CD14-positive monocyte (primary cell): ENCODE measurements at regions not wholly inside any gene's neighbourhood (a gene's known extent, or its start where the extent isn't known, plus 50 kb on each side); places are given as distances from the start of the nearest gene placed in this dataset.

ENCODE experiments used
- DNase-seq, 3 donors: peaks; one replicate each; pipeline ENCODE4 v3.0.0-alpha.2; 2011 to 2022
- H2AFZ ChIP-seq: 2 replicates; pipeline ENCODE4 v1.6.0; 2012; ENCODE audit warnings: mild to moderate bottlenecking, low read depth, low read length, inconsistent platforms; ENCODE audit not compliant: insufficient read depth, poor library complexity, severe bottlenecking
- H3K27ac ChIP-seq, 2 donors: 1 replicate in 1 of 2; 2 replicates in 1 of 2; pipeline ENCODE4 v1.5.1; 2012 to 2013; ENCODE audit warnings: low read length in 2 of 2, control low read depth in 1 of 2, inconsistent platforms in 1 of 2, low read depth in 1 of 2, mild to moderate bottlenecking in 1 of 2
- H3K27me3 ChIP-seq, 2 donors: one replicate each; pipeline versions ENCODE4 v1.6.0 to v1.6.1; 2011 to 2013; ENCODE audit warnings: low read length in 2 of 2; ENCODE audit not compliant: control insufficient read depth in 2 of 2, insufficient read depth in 2 of 2
- H3K36me3 ChIP-seq, 2 donors: replicated peaks in 1 of 2; 1 replicate in 1 of 2; 2 replicates in 1 of 2; pipeline versions ENCODE4 v1.5.1 to v1.6.1; 2012 to 2013; ENCODE audit warnings: low read length in 2 of 2, control low read depth in 1 of 2, inconsistent platforms in 1 of 2, mild to moderate bottlenecking in 1 of 2; ENCODE audit not compliant: insufficient read depth in 2 of 2, control insufficient read depth in 1 of 2
- H3K4me1 ChIP-seq, 2 donors: 1 replicate in 1 of 2; 2 replicates in 1 of 2; pipeline versions ENCODE4 v1.5.1 to v1.6.1; 2012 to 2013; ENCODE audit warnings: low read length in 2 of 2, control low read depth in 1 of 2, inconsistent platforms in 1 of 2, mild to moderate bottlenecking in 1 of 2, moderate library complexity in 1 of 2; ENCODE audit not compliant: insufficient read depth in 2 of 2, control insufficient read depth in 1 of 2
- H3K4me2 ChIP-seq: replicated peaks from 2 replicates; pipeline ENCODE3; 2012; ENCODE audit warnings: low read length, moderate library complexity, mild to moderate bottlenecking; ENCODE audit not compliant: poor library complexity, severe bottlenecking; ENCODE audit errors: extremely low read depth
- H3K4me3 ChIP-seq, 3 experiments: fragments of 200-600 bp in 1 of 3; sonication (generic) in 1 of 3; replicated peaks in 1 of 3; 1 replicate in 2 of 3; 2 replicates in 1 of 3; pipeline ENCODE4 v1.5.1; 2011 to 2013; ENCODE audit warnings: low read length in 3 of 3, mild to moderate bottlenecking in 3 of 3, control low read depth in 2 of 3, low read depth in 2 of 3, inconsistent platforms in 1 of 3, moderate library complexity in 1 of 3
- H3K79me2 ChIP-seq: 2 replicates; pipeline ENCODE4 v1.6.0; 2012; ENCODE audit warnings: mild to moderate bottlenecking, control low read depth, inconsistent platforms, low read length, moderate library complexity; ENCODE audit not compliant: insufficient read depth
- H3K9ac ChIP-seq: 2 replicates; pipeline ENCODE4 v1.6.0; 2017; ENCODE audit warnings: low read length, mild to moderate bottlenecking; ENCODE audit not compliant: insufficient read depth, poor library complexity, severe bottlenecking
- H3K9me3 ChIP-seq, 2 donors: replicated peaks in 1 of 2; 1 replicate in 1 of 2; 2 replicates in 1 of 2; pipeline versions ENCODE4 v1.5.1 to v1.6.1; 2012 to 2013; ENCODE audit warnings: low read length in 2 of 2, control low read depth in 1 of 2; ENCODE audit not compliant: control insufficient read depth in 1 of 2, insufficient read depth in 1 of 2
- H4K20me1 ChIP-seq: 2 replicates; pipeline ENCODE4 v1.6.0; 2012; ENCODE audit warnings: mild to moderate bottlenecking, low read length, control low read depth, moderate library complexity; ENCODE audit not compliant: insufficient read depth
- H3K27ac Mint-ChIP-seq, 7 donors: one replicate each; pipeline ENCODE4 v1.8.0; 2020; ENCODE audit warnings: mild to moderate bottlenecking in 7 of 7, mixed read lengths in 7 of 7, moderate library complexity in 6 of 7, inconsistent platforms in 2 of 7
- H3K27me3 Mint-ChIP-seq, 3 donors: one replicate each; pipeline ENCODE4 v1.8.0; 2021 to 2022; ENCODE audit warnings: low read depth in 3 of 3, mild to moderate bottlenecking in 3 of 3, mixed read lengths in 3 of 3, moderate library complexity in 3 of 3, inconsistent platforms in 1 of 3
- H3K36me3 Mint-ChIP-seq, 2 donors: one replicate each; pipeline ENCODE4 v1.8.0; 2020; ENCODE audit warnings: mixed read lengths in 2 of 2, inconsistent platforms in 1 of 2, mild to moderate bottlenecking in 1 of 2
- H3K4me1 Mint-ChIP-seq: one replicate; pipeline ENCODE4 v1.8.0; 2020; ENCODE audit warnings: mild to moderate bottlenecking, mixed read lengths
- H3K4me3 Mint-ChIP-seq, 2 donors: one replicate each; pipeline ENCODE4 v1.8.0; 2020; ENCODE audit warnings: mild to moderate bottlenecking in 2 of 2, mixed read lengths in 2 of 2, moderate library complexity in 1 of 2
- H3K9me3 Mint-ChIP-seq, 7 donors: one replicate each; pipeline ENCODE4 v1.8.0; 2020 to 2022; ENCODE audit warnings: mixed read lengths in 7 of 7, mild to moderate bottlenecking in 6 of 7, moderate library complexity in 6 of 7, inconsistent platforms in 2 of 7
- WGBS: methylation state at CpG from one replicate; pipeline ENCODE4 v1.1.5; 2013; ENCODE audit warnings: missing lambda C conversion rate; ENCODE audit not compliant: insufficient coverage; 5-methylcytosine and 5-hydroxymethylcytosine counted together
- intact Hi-C, 2 donors: fragments of 100-400 bp; cut with micrococcal nuclease; formaldehyde crosslinking; loops; one replicate each; pipeline versions ENCODE4 v1.15.0 to v1.15.1; 2023
- TF ChIP-seq, protein P1 (sequence below): fragments of 200-600 bp; IDR thresholded peaks from one replicate; pipeline ENCODE4 v1.8.0; 2022; ENCODE audit warnings: antibody characterized with exemption, mild to moderate bottlenecking

DNA sequence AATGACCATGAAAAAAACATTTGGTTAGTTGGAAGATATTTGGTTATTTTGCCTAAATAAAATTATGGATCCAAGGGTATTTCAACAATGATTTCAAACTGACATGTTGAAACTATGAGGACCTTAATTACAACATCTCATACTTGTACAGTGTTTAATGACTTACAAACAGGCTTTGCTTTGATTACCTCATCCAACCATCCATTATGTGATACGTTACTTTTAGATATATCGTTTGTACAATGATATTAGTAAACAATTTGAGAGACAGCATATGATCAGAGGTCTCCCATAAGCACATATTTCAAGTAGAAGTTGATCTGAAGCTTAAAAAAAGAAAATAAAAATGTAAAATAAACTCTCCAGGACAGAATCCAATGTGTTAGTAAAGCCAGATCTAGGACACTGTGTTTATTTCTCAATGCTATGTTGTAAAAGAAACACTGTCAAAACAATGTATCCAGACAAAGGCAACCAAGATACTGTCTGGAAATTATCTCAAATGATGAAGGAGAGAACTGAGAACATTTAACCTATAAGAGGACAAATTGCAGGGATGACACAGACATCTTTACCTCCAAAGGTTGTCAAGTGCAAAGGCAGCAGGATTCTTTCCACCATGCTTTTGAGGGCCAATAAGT, 116.0 kb upstream of the TARS1 start:
- Histone ChIP-seq H3K36me3 (no peaks in the 10 kb centered on the region), H3K27ac (no peak overlapping the region), H3K27me3 (no peaks in the 10 kb centered on the region), H3K4me3 (no peak overlapping the region), H3K9ac (no peak overlapping the region), H3K79me2 (no peaks in the 10 kb centered on the region), H2AFZ (no peak overlapping the region), H4K20me1 (no peaks in the 10 kb centered on the region), H3K9me3 (no peaks in the 10 kb centered on the region), H3K4me1 (no peaks in the 10 kb centered on the region), H3K4me2 (no peak overlapping the region)
- TF ChIP-seq, protein P1, sequence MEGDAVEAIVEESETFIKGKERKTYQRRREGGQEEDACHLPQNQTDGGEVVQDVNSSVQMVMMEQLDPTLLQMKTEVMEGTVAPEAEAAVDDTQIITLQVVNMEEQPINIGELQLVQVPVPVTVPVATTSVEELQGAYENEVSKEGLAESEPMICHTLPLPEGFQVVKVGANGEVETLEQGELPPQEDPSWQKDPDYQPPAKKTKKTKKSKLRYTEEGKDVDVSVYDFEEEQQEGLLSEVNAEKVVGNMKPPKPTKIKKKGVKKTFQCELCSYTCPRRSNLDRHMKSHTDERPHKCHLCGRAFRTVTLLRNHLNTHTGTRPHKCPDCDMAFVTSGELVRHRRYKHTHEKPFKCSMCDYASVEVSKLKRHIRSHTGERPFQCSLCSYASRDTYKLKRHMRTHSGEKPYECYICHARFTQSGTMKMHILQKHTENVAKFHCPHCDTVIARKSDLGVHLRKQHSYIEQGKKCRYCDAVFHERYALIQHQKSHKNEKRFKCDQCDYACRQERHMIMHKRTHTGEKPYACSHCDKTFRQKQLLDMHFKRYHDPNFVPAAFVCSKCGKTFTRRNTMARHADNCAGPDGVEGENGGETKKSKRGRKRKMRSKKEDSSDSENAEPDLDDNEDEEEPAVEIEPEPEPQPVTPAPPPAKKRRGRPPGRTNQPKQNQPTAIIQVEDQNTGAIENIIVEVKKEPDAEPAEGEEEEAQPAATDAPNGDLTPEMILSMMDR: no peak
- WGBS: no CpG with 5 or more reads among the region's 2 CpGs
- Mint-ChIP-seq H3K4me3 (no peak overlapping the region), H3K27ac (no peak overlapping the region), H3K27me3 (no peaks in the 10 kb centered on the region), H3K9me3 (peaks cover 0 to 2% (median 0%) of the 10 kb centered on the region in 7 donors), H3K36me3 (no peaks in the 10 kb centered on the region), H3K4me1 (no peaks in the 10 kb centered on the region)
- no peak for DNase-seq
- intact Hi-C loops: no loop called here

DNA sequence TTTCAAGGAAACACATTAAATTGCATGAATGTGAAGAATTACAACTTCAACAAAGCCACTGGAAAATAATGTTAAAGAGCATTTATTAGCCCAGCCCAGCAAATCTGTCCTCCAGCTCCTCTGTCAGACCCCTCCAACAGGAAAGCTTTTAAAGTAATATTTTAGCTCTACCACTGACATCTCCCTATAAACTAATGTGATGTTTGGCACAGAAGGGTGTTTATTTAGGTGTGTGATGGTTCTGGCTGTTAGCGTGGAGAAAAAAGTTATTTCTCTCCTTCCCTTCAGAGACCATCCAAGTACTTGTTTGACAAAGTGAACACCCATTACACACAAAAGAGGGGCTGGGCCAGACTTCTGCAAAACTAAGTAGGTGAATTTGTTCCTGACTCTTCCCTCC, 111.9 kb upstream of the TARS1 start:
- no CpG with 5 or more reads among the region's 1 CpG for WGBS
- Histone ChIP-seq H3K4me1 (no peaks in the 10 kb centered on the region), H3K9me3 (no peaks in the 10 kb centered on the region), H3K36me3 (no peaks in the 10 kb centered on the region), H3K9ac (no peak overlapping the region), H3K27ac (no peak overlapping the region), H3K27me3 (no peaks in the 10 kb centered on the region), H3K4me2 (no peak overlapping the region), H3K79me2 (no peaks in the 10 kb centered on the region), H4K20me1 (no peaks in the 10 kb centered on the region), H3K4me3 (no peak overlapping the region), H2AFZ (no peak overlapping the region)
- no peaks in the 10 kb centered on the region for H3K36me3 Mint-ChIP-seq
- TF ChIP-seq, protein P1: no peak
- no peak overlapping the region for H3K4me3 Mint-ChIP-seq
- no peak overlapping the region for H3K27ac Mint-ChIP-seq
- DNase-seq: no peak
- H3K9me3 Mint-ChIP-seq: peaks cover 0 to 2% (median 0%) of the 10 kb centered on the region in 7 donors
- intact Hi-C loops: no loop called here
- H3K27me3 Mint-ChIP-seq: peaks cover 0 to 2% (median 0%) of the 10 kb centered on the region in 3 donors
- no peaks in the 10 kb centered on the region for H3K4me1 Mint-ChIP-seq
